Osteocyte (in vitro differentiated cells): ENCODE measurements at regions not wholly inside any gene's neighbourhood (a gene's known extent, or its start where the extent isn't known, plus 50 kb on each side); places are given as distances from the start of the nearest gene placed in this dataset.

Source experiments
- DNase-seq: peaks from one replicate; pipeline ENCODE4 v3.0.0; 2021; ENCODE audit warnings: mixed read lengths; ENCODE audit not compliant: unreplicated experiment; ENCODE audit errors: extremely low spot score
- H3K27ac Mint-ChIP-seq: one replicate; pipeline ENCODE4 v1.8.0; 2021; ENCODE audit warnings: mild to moderate bottlenecking, mixed read lengths; ENCODE audit not compliant: unreplicated experiment
- H3K27me3 Mint-ChIP-seq: one replicate; pipeline ENCODE4 v1.8.0; 2021; ENCODE audit warnings: mixed read lengths; ENCODE audit not compliant: unreplicated experiment
- H3K36me3 Mint-ChIP-seq: one replicate; pipeline ENCODE4 v1.8.0; 2021; ENCODE audit warnings: mixed read lengths; ENCODE audit not compliant: unreplicated experiment
- H3K4me1 Mint-ChIP-seq: one replicate; pipeline ENCODE4 v1.8.0; 2021; ENCODE audit warnings: mixed read lengths; ENCODE audit not compliant: unreplicated experiment
- H3K4me3 Mint-ChIP-seq: one replicate; pipeline ENCODE4 v1.8.0; 2021; ENCODE audit warnings: mild to moderate bottlenecking, moderate library complexity, mixed read lengths; ENCODE audit not compliant: unreplicated experiment
- H3K9me3 Mint-ChIP-seq: one replicate; pipeline ENCODE4 v1.8.0; 2021; ENCODE audit warnings: mixed read lengths; ENCODE audit not compliant: unreplicated experiment
- CTCF ChIP-seq: fragments of 200-600 bp; sonication (generic); IDR thresholded peaks from 2 replicates; pipeline ENCODE4 v1.5.0; 2021; ENCODE audit warnings: antibody characterized with exemption, mild to moderate bottlenecking, moderate library complexity

- Mint-ChIP-seq H3K9me3 (peaks cover 26% of the 10 kb centered on the region), H3K4me1 (peaks cover 35% of the 10 kb centered on the region), H3K4me3 (no peak overlapping the region), H3K27me3 (no peaks in the 10 kb centered on the region), H3K27ac (peak overlapping the region; percentile 94), H3K36me3 (peaks cover 33% of the 10 kb centered on the region)
- no peak for DNase-seq
- TF ChIP-seq CTCF, result no peak
These were observed 121.1 kb downstream of the HGF start for GRCh38 chr7:81648716-81649115.

- Mint-ChIP-seq H3K4me1 (peaks cover 37% of the 10 kb centered on the region), H3K9me3 (peaks cover 33% of the 10 kb centered on the region), H3K27me3 (no peaks in the 10 kb centered on the region), H3K27ac (peak overlapping the region; percentile 51), H3K4me3 (no peak overlapping the region), H3K36me3 (peaks cover 33% of the 10 kb centered on the region)
- TF ChIP-seq CTCF, result no peak
- DNase-seq, result no peak
These were observed 124.4 kb downstream of the HGF start for GRCh38 chr7:81645435-81645834.

- DNase-seq, result no peak
- no peak for TF ChIP-seq CTCF
- Mint-ChIP-seq H3K36me3 (peaks cover 35% of the 10 kb centered on the region), H3K27ac (peak overlapping the region; percentile 95), H3K9me3 (peaks cover 33% of the 10 kb centered on the region), H3K4me3 (no peak overlapping the region), H3K4me1 (peaks cover 42% of the 10 kb centered on the region), H3K27me3 (no peaks in the 10 kb centered on the region)
These were observed 128.0 kb downstream of the HGF start for GRCh38 chr7:81641873-81642272.

GRCh38 chr7:81638198-81638597 lies 131.6 kb downstream of the HGF start:
- peak overlapping the region; percentile 46 for H3K4me3 Mint-ChIP-seq
- peak overlapping the region; percentile 95 for H3K27ac Mint-ChIP-seq
- no peak for DNase-seq
- H3K4me1 Mint-ChIP-seq, result peaks cover 63% of the 10 kb centered on the region
- no peak for TF ChIP-seq CTCF
- H3K36me3 Mint-ChIP-seq, result peaks cover 20% of the 10 kb centered on the region
- H3K9me3 Mint-ChIP-seq, result peaks cover 18% of the 10 kb centered on the region
- no peaks in the 10 kb centered on the region for H3K27me3 Mint-ChIP-seq

- no peak overlapping the region for H3K4me3 Mint-ChIP-seq
- peaks cover 20% of the 10 kb centered on the region for H3K36me3 Mint-ChIP-seq
- no peaks in the 10 kb centered on the region for H3K27me3 Mint-ChIP-seq
- H3K4me1 Mint-ChIP-seq, result peaks cover 63% of the 10 kb centered on the region
- H3K9me3 Mint-ChIP-seq, result peaks cover 18% of the 10 kb centered on the region
- TF ChIP-seq CTCF, result no peak
- peak overlapping the region; percentile 95 for H3K27ac Mint-ChIP-seq
- no peak for DNase-seq
These were observed 132.3 kb downstream of the HGF start for GRCh38 chr7:81637534-81637933.
